UCSD-AML1 (cell line): ENCODE measurements at regions not wholly inside any gene's neighbourhood (a gene's known extent, or its start where the extent isn't known, plus 50 kb on each side); places are given as distances from the start of the nearest gene placed in this dataset.

Experiments
- DNase-seq: peaks from one replicate; lab custom pipeline; 2025; ENCODE audit not compliant: unreplicated experiment; lab: John Stamatoyannopoulos, UW

GRCh38 chr14:95387826-95388445 lies 68.2 kb upstream of the CLMN start:
- no peak for DNase-seq

- DNase-seq: no peak
These were observed 66.9 kb upstream of the CLMN start for GRCh38 chr14:95386536-95387095.

GRCh38 chr14:95385701-95386100 lies 66.0 kb upstream of the CLMN start:
- DNase-seq: no peak

GRCh38 chr14:95382747-95383146 lies 63.0 kb upstream of the CLMN start:
- no peak for DNase-seq

- no peak for DNase-seq
These were observed 62.0 kb upstream of the CLMN start for GRCh38 chr14:95381726-95382125.

- no peak for DNase-seq
These were observed 60.8 kb upstream of the CLMN start for GRCh38 chr14:95380350-95381042.

GRCh38 chr14:95379634-95380033 lies 59.9 kb upstream of the CLMN start:
- no peak for DNase-seq

GRCh38 chr14:95375539-95376109 lies 55.9 kb upstream of the CLMN start:
- DNase-seq: no peak

- DNase-seq: no peak
These were observed 54.7 kb upstream of the CLMN start for GRCh38 chr14:95374239-95374997.

GRCh38 chr14:95370076-95370475 lies 50.4 kb upstream of the CLMN start:
- no peak for DNase-seq
